Neural cell (in vitro differentiated cells): ENCODE measurements at regions not wholly inside any gene's neighbourhood (a gene's known extent, or its start where the extent isn't known, plus 50 kb on each side); places are given as distances from the start of the nearest gene placed in this dataset.

ENCODE experiments used
- EZH2 ChIP-seq: fragments of 200-600, 300-800 bp; shearing (Covaris generic), sonication (generic); IDR thresholded peaks from 2 replicates; pipeline ENCODE4 v1.6.1; 2014; ENCODE audit warnings: antibody characterized with exemption, low read length, borderline replicate concordance, mild to moderate bottlenecking; ENCODE audit not compliant: insufficient read depth, poor library complexity, severe bottlenecking
- POLR2AphosphoS5 ChIP-seq: IDR thresholded peaks from 2 replicates; pipeline ENCODE4 v1.6.1; 2012
- TAF1 ChIP-seq: IDR thresholded peaks from 2 replicates; pipeline ENCODE4 v1.6.1; 2012; ENCODE audit warnings: low read depth
- TF ChIP-seq, protein P1 (sequence below): IDR thresholded peaks from 2 replicates; pipeline ENCODE4 v1.6.1; 2012; ENCODE audit warnings: borderline replicate concordance
- TF ChIP-seq, protein P2 (sequence below): fragments of 450-650 bp; IDR thresholded peaks from 2 replicates; pipeline ENCODE4 v1.5.1; 2014; ENCODE audit warnings: antibody characterized with exemption, mild to moderate bottlenecking, moderate library complexity; ENCODE audit not compliant: poor library complexity, severe bottlenecking

DNA sequence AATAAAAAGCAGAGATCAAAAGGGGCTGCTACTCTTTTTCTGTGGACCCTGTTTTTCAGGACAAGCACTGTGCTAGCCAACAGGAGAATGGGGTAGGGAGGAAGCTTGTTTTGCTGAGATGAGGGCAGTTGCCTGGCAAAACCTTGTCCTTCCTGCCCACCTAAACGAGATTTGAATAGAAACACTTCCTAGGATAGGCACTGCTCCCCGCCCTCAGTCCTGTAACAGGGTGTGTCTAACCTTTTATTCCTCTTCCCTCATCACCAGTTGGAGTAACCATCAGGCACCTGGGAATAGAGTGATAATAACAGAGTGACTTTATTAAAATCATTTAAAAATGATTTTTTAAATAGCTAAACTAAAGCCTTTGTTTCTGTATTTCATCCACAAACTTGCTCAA is 368.8 kb downstream of the LNPK start:
- TF ChIP-seq, protein P1, sequence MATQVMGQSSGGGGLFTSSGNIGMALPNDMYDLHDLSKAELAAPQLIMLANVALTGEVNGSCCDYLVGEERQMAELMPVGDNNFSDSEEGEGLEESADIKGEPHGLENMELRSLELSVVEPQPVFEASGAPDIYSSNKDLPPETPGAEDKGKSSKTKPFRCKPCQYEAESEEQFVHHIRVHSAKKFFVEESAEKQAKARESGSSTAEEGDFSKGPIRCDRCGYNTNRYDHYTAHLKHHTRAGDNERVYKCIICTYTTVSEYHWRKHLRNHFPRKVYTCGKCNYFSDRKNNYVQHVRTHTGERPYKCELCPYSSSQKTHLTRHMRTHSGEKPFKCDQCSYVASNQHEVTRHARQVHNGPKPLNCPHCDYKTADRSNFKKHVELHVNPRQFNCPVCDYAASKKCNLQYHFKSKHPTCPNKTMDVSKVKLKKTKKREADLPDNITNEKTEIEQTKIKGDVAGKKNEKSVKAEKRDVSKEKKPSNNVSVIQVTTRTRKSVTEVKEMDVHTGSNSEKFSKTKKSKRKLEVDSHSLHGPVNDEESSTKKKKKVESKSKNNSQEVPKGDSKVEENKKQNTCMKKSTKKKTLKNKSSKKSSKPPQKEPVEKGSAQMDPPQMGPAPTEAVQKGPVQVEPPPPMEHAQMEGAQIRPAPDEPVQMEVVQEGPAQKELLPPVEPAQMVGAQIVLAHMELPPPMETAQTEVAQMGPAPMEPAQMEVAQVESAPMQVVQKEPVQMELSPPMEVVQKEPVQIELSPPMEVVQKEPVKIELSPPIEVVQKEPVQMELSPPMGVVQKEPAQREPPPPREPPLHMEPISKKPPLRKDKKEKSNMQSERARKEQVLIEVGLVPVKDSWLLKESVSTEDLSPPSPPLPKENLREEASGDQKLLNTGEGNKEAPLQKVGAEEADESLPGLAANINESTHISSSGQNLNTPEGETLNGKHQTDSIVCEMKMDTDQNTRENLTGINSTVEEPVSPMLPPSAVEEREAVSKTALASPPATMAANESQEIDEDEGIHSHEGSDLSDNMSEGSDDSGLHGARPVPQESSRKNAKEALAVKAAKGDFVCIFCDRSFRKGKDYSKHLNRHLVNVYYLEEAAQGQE: no peak
- TF ChIP-seq TAF1 (no peak), EZH2 (no peak), POLR2AphosphoS5 (no peak)
- TF ChIP-seq, protein P2, sequence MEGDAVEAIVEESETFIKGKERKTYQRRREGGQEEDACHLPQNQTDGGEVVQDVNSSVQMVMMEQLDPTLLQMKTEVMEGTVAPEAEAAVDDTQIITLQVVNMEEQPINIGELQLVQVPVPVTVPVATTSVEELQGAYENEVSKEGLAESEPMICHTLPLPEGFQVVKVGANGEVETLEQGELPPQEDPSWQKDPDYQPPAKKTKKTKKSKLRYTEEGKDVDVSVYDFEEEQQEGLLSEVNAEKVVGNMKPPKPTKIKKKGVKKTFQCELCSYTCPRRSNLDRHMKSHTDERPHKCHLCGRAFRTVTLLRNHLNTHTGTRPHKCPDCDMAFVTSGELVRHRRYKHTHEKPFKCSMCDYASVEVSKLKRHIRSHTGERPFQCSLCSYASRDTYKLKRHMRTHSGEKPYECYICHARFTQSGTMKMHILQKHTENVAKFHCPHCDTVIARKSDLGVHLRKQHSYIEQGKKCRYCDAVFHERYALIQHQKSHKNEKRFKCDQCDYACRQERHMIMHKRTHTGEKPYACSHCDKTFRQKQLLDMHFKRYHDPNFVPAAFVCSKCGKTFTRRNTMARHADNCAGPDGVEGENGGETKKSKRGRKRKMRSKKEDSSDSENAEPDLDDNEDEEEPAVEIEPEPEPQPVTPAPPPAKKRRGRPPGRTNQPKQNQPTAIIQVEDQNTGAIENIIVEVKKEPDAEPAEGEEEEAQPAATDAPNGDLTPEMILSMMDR: no peak
